ENCODE measurements at regions not wholly inside any gene's neighbourhood (a gene's known extent, or its start where the extent isn't known, plus 50 kb on each side); places are given as distances from the start of the nearest gene placed in this dataset.
"Not testable (repeated sequence)": the region's sequence is repeated elsewhere in the genome, so short reads cannot be mapped to it uniquely, and the experiment has no call there.

DNA sequence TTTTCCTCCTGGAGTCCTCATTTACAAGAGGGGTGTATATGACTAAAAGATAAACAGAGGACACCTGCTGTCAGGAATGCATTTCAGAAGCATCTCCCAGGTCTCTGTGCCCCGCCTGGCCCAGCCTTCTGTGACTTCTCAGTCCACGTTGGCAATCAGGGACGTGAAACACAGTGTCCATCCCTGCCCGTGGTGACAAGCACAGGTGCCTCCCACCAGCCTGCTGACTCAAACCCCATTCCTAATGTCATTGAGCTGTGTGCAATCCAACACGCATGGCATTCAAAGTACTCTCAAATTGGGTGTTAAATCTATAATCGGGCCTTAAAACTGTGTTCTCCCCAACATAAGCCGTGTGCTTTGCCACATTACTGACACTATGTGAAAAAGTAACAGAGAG is 343.2 kb downstream of the EIPR1 start:
- intact Hi-C loops (cut with DNase I; ENCODE audit: low total_unique reads) (loop anchor here (5.0 kb wide), 1 partner anchor 802 kb away; no protein-coding TSS in a partner anchor), in situ Hi-C loops (cut with MboI; ENCODE audit: low pct_ligation_motif_present in 1 of 4, low pct_unique_long_range_greater_than_20kb in 1 of 4, low sequenced_read_pairs in 3 of 4) (no loop called here)
- H3K4me1 ChIP-seq: no peaks in the 10 kb centered on the region
- no peaks in the 10 kb centered on the region for H3K27me3 ChIP-seq
- no peak overlapping the region for H3K27ac ChIP-seq
- H3K36me3 ChIP-seq: no peaks in the 10 kb centered on the region
- H3K9me3 ChIP-seq: no peaks in the 10 kb centered on the region
- H3K4me3 ChIP-seq: no peak overlapping the region
- 50 to 77% methylated on average over 2 to 7 of the region's 7 CpGs for WGBS, 2 donors (ENCODE audit: low coverage in 1 of 2)
- no peak for DNase-seq
- TF ChIP-seq POLR2A (IDR thresholded peaks at IDR 0.05) (no peak), POLR2AphosphoS5 (IDR thresholded peaks at IDR 0.05) (no peak), EP300 (IDR thresholded peaks at IDR 0.05; ENCODE audit: low read depth) (no peak)
- TF ChIP-seq, protein P1, sequence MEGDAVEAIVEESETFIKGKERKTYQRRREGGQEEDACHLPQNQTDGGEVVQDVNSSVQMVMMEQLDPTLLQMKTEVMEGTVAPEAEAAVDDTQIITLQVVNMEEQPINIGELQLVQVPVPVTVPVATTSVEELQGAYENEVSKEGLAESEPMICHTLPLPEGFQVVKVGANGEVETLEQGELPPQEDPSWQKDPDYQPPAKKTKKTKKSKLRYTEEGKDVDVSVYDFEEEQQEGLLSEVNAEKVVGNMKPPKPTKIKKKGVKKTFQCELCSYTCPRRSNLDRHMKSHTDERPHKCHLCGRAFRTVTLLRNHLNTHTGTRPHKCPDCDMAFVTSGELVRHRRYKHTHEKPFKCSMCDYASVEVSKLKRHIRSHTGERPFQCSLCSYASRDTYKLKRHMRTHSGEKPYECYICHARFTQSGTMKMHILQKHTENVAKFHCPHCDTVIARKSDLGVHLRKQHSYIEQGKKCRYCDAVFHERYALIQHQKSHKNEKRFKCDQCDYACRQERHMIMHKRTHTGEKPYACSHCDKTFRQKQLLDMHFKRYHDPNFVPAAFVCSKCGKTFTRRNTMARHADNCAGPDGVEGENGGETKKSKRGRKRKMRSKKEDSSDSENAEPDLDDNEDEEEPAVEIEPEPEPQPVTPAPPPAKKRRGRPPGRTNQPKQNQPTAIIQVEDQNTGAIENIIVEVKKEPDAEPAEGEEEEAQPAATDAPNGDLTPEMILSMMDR (IDR thresholded peaks at IDR 0.05): no peak

DNA sequence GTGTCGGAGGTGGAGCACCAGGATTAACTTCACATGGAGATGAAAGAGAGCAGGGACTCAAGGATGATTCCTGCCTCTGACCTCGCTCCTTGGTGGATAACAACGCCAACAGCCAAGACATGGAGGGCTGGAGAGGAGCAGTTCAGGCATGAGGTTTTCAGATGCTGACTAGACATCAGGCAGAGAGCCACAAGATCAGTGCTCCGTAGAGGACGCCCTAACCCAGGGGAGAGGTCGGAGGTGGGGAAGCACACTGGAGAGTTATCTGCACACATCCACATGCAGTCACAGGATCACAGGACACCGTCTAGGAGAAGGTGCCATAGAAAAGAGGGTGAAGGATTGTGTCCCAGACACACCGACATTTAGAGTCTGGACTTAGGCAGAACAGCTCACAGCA is 344.3 kb downstream of the EIPR1 start:
- intact Hi-C loops (cut with DNase I; ENCODE audit: low total_unique reads) (loop anchor here (5.0 kb wide), 1 partner anchor 801 kb away; no protein-coding TSS in a partner anchor), in situ Hi-C loops (cut with MboI; ENCODE audit: low pct_ligation_motif_present in 1 of 4, low pct_unique_long_range_greater_than_20kb in 1 of 4, low sequenced_read_pairs in 3 of 4) (no loop called here)
- no peak for TF ChIP-seq POLR2AphosphoS5 (IDR thresholded peaks at IDR 0.05)
- TF ChIP-seq, protein P1 (IDR thresholded peaks at IDR 0.05): no peak
- H3K27me3 ChIP-seq: no peaks in the 10 kb centered on the region
- WGBS, 2 donors (ENCODE audit: low coverage in 1 of 2): 81 to 88% methylated on average over 5 to 8 of the region's 8 CpGs
- H3K36me3 ChIP-seq: no peaks in the 10 kb centered on the region
- no peaks in the 10 kb centered on the region for H3K4me1 ChIP-seq
- no peak for DNase-seq
- no peak overlapping the region for H3K4me3 ChIP-seq
- no peak overlapping the region for H3K27ac ChIP-seq
- H3K9me3 ChIP-seq: no peaks in the 10 kb centered on the region

DNA sequence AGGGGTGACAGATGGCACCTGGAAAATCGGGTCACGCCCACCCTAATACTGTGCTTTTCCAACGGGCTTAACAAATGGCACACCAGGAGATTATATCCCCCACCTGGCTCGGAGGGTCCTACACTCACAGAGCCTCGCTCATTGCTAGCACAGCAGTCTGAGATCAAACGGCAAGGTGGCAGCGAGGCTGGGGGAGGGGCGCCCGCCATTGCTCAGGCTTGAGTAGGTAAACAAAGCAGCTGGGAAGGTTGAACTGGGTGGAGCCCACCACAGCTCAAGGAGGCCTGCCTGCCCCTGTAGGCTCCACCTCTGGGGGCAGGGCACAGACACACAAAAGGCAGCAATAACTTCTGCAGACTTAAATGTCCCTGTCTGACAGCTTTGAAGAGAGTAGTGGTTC is 346.8 kb downstream of the EIPR1 start:
- H3K4me3 ChIP-seq; H3K4me1 ChIP-seq; H3K9me3 ChIP-seq; H3K27me3 ChIP-seq; H3K27ac ChIP-seq; DNase-seq; H3K36me3 ChIP-seq; in situ Hi-C loops (cut with MboI; ENCODE audit: low pct_ligation_motif_present in 1 of 4, low pct_unique_long_range_greater_than_20kb in 1 of 4, low sequenced_read_pairs in 3 of 4): not testable (repeated sequence)
- 83% methylated on average over 8 of the region's 9 CpGs; no CpG with 5 or more reads in 1 of the 2 donors for WGBS, 2 donors (ENCODE audit: low coverage in 1 of 2)
- intact Hi-C loops (cut with DNase I; ENCODE audit: low total_unique reads): loop anchor here (5.0 kb wide), 1 partner anchor 798 kb away; no protein-coding TSS in a partner anchor

DNA sequence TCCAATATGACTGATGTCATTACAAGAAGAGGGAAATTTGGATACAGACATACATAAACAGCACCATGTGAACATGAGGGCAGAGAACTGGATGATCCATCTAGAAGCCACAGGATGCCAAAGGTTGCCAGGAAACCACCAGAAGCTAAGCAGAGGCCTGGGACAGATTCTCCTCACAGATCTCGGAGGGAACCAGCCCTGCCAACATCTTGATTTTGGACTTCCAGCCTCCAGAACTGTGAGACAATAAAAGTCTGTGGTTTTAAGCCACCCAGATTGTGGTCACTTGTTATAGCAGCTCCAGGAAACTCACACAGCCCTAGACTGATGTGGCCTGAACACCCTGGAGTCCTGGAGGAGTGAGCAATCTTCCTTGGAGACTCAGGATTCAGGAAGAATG is 351.6 kb downstream of the EIPR1 start:
- intact Hi-C loops (cut with DNase I; ENCODE audit: low total_unique reads): no loop called here
- WGBS, 2 donors (ENCODE audit: low coverage in 1 of 2): 50% methylated on average over 1 of the region's 1 CpG; no CpG with 5 or more reads in 1 of the 2 donors
- no peak for TF ChIP-seq POLR2A (IDR thresholded peaks at IDR 0.05)
- TF ChIP-seq, protein P1 (IDR thresholded peaks at IDR 0.05): no peak
- no peak for TF ChIP-seq EP300 (IDR thresholded peaks at IDR 0.05; ENCODE audit: low read depth)
- TF ChIP-seq POLR2AphosphoS5 (IDR thresholded peaks at IDR 0.05): no peak
- H3K4me1 ChIP-seq: no peaks in the 10 kb centered on the region
- H3K36me3 ChIP-seq: no peaks in the 10 kb centered on the region
- no peaks in the 10 kb centered on the region for H3K9me3 ChIP-seq
- H3K27me3 ChIP-seq: no peaks in the 10 kb centered on the region
- H3K27ac ChIP-seq: no peak overlapping the region
- DNase-seq: no peak
- in situ Hi-C loops (cut with MboI; ENCODE audit: low pct_ligation_motif_present in 1 of 4, low pct_unique_long_range_greater_than_20kb in 1 of 4, low sequenced_read_pairs in 3 of 4): no loop called here
- no peak overlapping the region for H3K4me3 ChIP-seq

- H3K27ac ChIP-seq: no peak overlapping the region
- H3K9me3 ChIP-seq: no peaks in the 10 kb centered on the region
- H3K27me3 ChIP-seq: no peaks in the 10 kb centered on the region
- WGBS, 2 donors (ENCODE audit: low coverage in 1 of 2): 29 to 35% methylated on average over 4 to 6 of the region's 6 CpGs
- in situ Hi-C loops (cut with MboI; ENCODE audit: low pct_ligation_motif_present in 1 of 4, low pct_unique_long_range_greater_than_20kb in 1 of 4, low sequenced_read_pairs in 3 of 4) (no loop called here), intact Hi-C loops (cut with DNase I; ENCODE audit: low total_unique reads) (no loop called here)
- H3K4me3 ChIP-seq: no peak overlapping the region
- DNase-seq: no peak
- H3K4me1 ChIP-seq: no peaks in the 10 kb centered on the region
- H3K36me3 ChIP-seq: no peaks in the 10 kb centered on the region
- TF ChIP-seq, protein P1 (IDR thresholded peaks at IDR 0.05): no peak
- TF ChIP-seq POLR2AphosphoS5 (IDR thresholded peaks at IDR 0.05): no peak
- TF ChIP-seq EP300 (IDR thresholded peaks at IDR 0.05; ENCODE audit: low read depth): no peak
- no peak for TF ChIP-seq POLR2A (IDR thresholded peaks at IDR 0.05)
Measured at GRCh38 chr2:3025261-3025660, 352.4 kb downstream of the EIPR1 start.
